Gastroesophageal sphincter (tissue), 3 donors: ENCODE measurements at regions not wholly inside any gene's neighbourhood (a gene's known extent, or its start where the extent isn't known, plus 50 kb on each side); places are given as distances from the start of the nearest gene placed in this dataset.

Source experiments
- CTCF ChIP-seq, 4 experiments: fragments of 200-600 bp in 2 of 4; fragments of 450-650 bp in 2 of 4; sonication (generic) in 1 of 4; IDR thresholded peaks; one replicate each; pipeline ENCODE4 v1.5.1; 2017 to 2019; ENCODE audit warnings: antibody characterized with exemption in 4 of 4, mild to moderate bottlenecking in 2 of 4, moderate library complexity in 2 of 4
- EP300 ChIP-seq: sonication (generic); formaldehyde crosslinking; IDR thresholded peaks from one replicate; pipeline ENCODE4 v1.6.1; 2017; ENCODE audit warnings: antibody characterized with exemption, mild to moderate bottlenecking
- POLR2A ChIP-seq, 2 donors: fragments of 450-650 bp; IDR thresholded peaks; one replicate each; pipeline ENCODE4 v1.6.1; 2017; ENCODE audit warnings: antibody characterized with exemption in 2 of 2, mild to moderate bottlenecking in 2 of 2, moderate library complexity in 1 of 2
- POLR2AphosphoS5 ChIP-seq: sonication (generic); formaldehyde crosslinking; IDR thresholded peaks from one replicate; pipeline ENCODE4 v1.6.1; 2017; ENCODE audit warnings: antibody characterized with exemption

- TF ChIP-seq EP300 (no peak), CTCF (IDR thresholded peaks at IDR 0.05) (no peak), POLR2A (IDR thresholded peaks at IDR 0.05) (no peak), POLR2AphosphoS5 (no peak)
Measured at GRCh38 chrX:147827070-147827469, 84.6 kb upstream of the FMR1 start.
